ENCODE measurements at regions not wholly inside any gene's neighbourhood (a gene's known extent, or its start where the extent isn't known, plus 50 kb on each side); places are given as distances from the start of the nearest gene placed in this dataset.
"Not testable (repeated sequence)": the region's sequence is repeated elsewhere in the genome, so short reads cannot be mapped to it uniquely, and the experiment has no call there.

DNA sequence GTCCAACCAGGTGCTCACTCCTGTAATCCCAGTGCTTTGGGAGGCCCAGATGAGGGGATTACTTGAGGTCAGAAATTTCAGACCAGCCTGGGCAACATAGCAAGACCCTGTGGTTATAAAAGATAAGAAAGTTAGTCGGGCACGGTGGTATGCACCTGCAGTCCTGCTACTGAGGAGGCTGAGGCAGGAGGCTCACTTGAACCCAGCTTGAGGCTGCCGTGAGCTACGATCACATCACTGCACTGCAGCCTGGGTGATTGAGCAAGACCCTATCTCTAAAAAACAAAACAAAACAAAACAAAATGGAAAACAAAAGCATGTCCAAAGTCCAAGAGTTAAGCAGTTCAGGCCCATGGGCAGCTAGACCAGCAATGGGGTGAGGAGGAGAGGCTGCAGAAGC, 143.2 kb downstream of the IRX5 start:
- Histone ChIP-seq H3K9ac (ENCODE audit: low read depth, low read length) (no peak overlapping the region), H4K8ac (ENCODE audit: low read depth in 2 of 2, low read length in 2 of 2) (no peak overlapping the region), H3K27ac (ENCODE audit: insufficient read depth, low read length) (no peak overlapping the region), H2BK120ac (ENCODE audit: low read depth, low read length) (no peak overlapping the region), H2BK5ac (ENCODE audit: low read depth, low read length, poor library complexity, severe bottlenecking) (no peak overlapping the region), H3K4ac (ENCODE audit: low read depth, low read length) (no peak overlapping the region), H4K91ac (ENCODE audit: insufficient read depth, low read depth, low read length) (no peak overlapping the region), H2BK20ac (ENCODE audit: low read depth, low read length) (no peak overlapping the region), H3K9me3 (ENCODE audit: control insufficient read depth, insufficient read depth, low read length) (peaks cover 2% of the 10 kb centered on the region; the same call in 1 of the 2 replicates), H2AFZ (replicated peaks; ENCODE audit: low read length, poor library complexity) (no peak overlapping the region), H2AK9ac (replicated peaks; ENCODE audit: low read depth, low read length, poor library complexity) (no peak overlapping the region), H3K14ac (replicated peaks; ENCODE audit: low read depth, low read length) (no peak overlapping the region), H4K5ac (ENCODE audit: low read depth, low read length) (no peak overlapping the region), H2BK15ac (ENCODE audit: low read depth, low read length) (no peak overlapping the region), H3K27me3 (ENCODE audit: control insufficient read depth, insufficient read depth, low read length) (no peaks in the 10 kb centered on the region), H3K4me1 (ENCODE audit: control insufficient read depth, insufficient read depth, low read length) (no peaks in the 10 kb centered on the region), H3K18ac (ENCODE audit: low read depth, low read length) (no peak overlapping the region), H2AK5ac (ENCODE audit: low read depth, low read length) (no peak overlapping the region), H3K79me1 (ENCODE audit: low read depth in 1 of 2, low read length in 2 of 2) (no peaks in the 10 kb centered on the region), H3K23ac (ENCODE audit: low read depth, low read length) (no peak overlapping the region), H4K20me1 (ENCODE audit: insufficient read depth, low read length) (no peaks in the 10 kb centered on the region), H3K4me3 (ENCODE audit: insufficient read depth, low read depth, low read length) (no peak overlapping the region), H3K56ac (ENCODE audit: extremely low read depth, insufficient read depth, low read length) (no peak overlapping the region), H3K9me1 (ENCODE audit: insufficient read depth, low read length) (no peaks in the 10 kb centered on the region), H3K4me2 (ENCODE audit: low read depth, low read length) (no peak overlapping the region), H3K36me3 (ENCODE audit: control insufficient read depth, insufficient read depth, low read length) (no peaks in the 10 kb centered on the region)
- no TSS peak for BruUV-seq (replicated peaks)
- CTCF ChIA-PET = no interaction called here
- POLR2A ChIA-PET (ENCODE audit: unreplicated experiment) = no interaction called here
- in situ Hi-C loops (cut with MboI; ENCODE audit: low sequenced_read_pairs) = no loop called here
- no CpG with 5 or more reads among the region's 4 CpGs for WGBS, 2 experiments (ENCODE audit: extremely low coverage in 2 of 2, insufficient read length in 1 of 2)
- dilution Hi-C loops (cut with HindIII; ENCODE audit: low sequenced_read_pairs, unreplicated experiment) = no loop called here
- intact Hi-C loops (cut with micrococcal nuclease) = no loop called here
- DNase-seq (no peak), ATAC-seq (ENCODE audit: low read depth) (no peak)
- no peak for TF ChIP-seq FOS (IDR thresholded peaks at IDR 0.05; ENCODE audit: low read depth, low read length)
- TF ChIP-seq RAD21 (IDR thresholded peaks at IDR 0.05; ENCODE audit: low read length) = no peak
- no peak for TF ChIP-seq MAZ (IDR thresholded peaks at IDR 0.05; ENCODE audit: borderline replicate concordance, low read depth, low read length)
- no peak for TF ChIP-seq RCOR1 (IDR thresholded peaks at IDR 0.05; ENCODE audit: insufficient replicate concordance, low read length)
- TF ChIP-seq NFE2L2 (IDR thresholded peaks at IDR 0.05; ENCODE audit: low read depth, low read length) = no peak
- TF ChIP-seq SMC3 (IDR thresholded peaks at IDR 0.05; ENCODE audit: low read depth, low read length) = no peak
- TF ChIP-seq RFX5 (IDR thresholded peaks at IDR 0.05; ENCODE audit: low read depth, low read length) = no peak
- no peak for TF ChIP-seq POLR2A (IDR thresholded peaks at IDR 0.05; ENCODE audit: low read depth, low read length)
- TF ChIP-seq BHLHE40 (IDR thresholded peaks at IDR 0.05; ENCODE audit: low read depth, low read length) = no peak
- no peak for TF ChIP-seq MAFK (IDR thresholded peaks at IDR 0.05; ENCODE audit: low read depth, low read length)
- TF ChIP-seq MXI1 (IDR thresholded peaks at IDR 0.05; ENCODE audit: borderline replicate concordance, low read depth, low read length) = no peak
- TF ChIP-seq CHD1 (IDR thresholded peaks at IDR 0.05; ENCODE audit: low read depth, low read length) = no peak
- no peak for TF ChIP-seq CEBPB (IDR thresholded peaks at IDR 0.05; ENCODE audit: low read depth, low read length)

DNA sequence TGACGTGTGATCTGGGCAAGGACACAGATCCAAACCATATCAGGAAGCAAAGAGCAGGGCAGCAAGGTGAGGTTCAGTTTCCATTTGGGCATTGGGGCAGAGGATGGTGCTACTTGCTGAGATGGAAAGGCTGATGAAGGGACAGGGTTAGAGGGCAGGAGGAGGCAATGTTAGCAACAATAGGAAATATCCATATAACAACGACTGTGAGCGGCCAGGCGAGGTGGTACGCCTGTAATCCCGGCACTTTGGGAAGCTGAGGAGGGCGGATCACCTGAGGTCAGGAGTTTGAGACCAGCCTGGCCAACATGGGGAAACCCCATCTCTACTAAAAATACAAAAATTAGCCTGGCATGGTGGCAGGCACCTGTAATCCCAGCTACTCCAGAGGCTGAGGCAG, 144.5 kb downstream of the IRX5 start:
- H3K4me3 ChIP-seq (ENCODE audit: insufficient read depth, low read depth, low read length); intact Hi-C loops (cut with micrococcal nuclease); POLR2A ChIA-PET (ENCODE audit: unreplicated experiment); H4K91ac ChIP-seq (ENCODE audit: insufficient read depth, low read depth, low read length); H3K36me3 ChIP-seq (ENCODE audit: control insufficient read depth, insufficient read depth, low read length); in situ Hi-C loops (cut with MboI; ENCODE audit: low sequenced_read_pairs); dilution Hi-C loops (cut with HindIII; ENCODE audit: low sequenced_read_pairs, unreplicated experiment); H3K4me2 ChIP-seq (ENCODE audit: low read depth, low read length); H4K20me1 ChIP-seq (ENCODE audit: insufficient read depth, low read length); H3K27me3 ChIP-seq (ENCODE audit: control insufficient read depth, insufficient read depth, low read length); H3K4ac ChIP-seq (ENCODE audit: low read depth, low read length); H3K14ac ChIP-seq (replicated peaks; ENCODE audit: low read depth, low read length); H3K18ac ChIP-seq (ENCODE audit: low read depth, low read length); H2BK5ac ChIP-seq (ENCODE audit: low read depth, low read length, poor library complexity, severe bottlenecking); ATAC-seq (ENCODE audit: low read depth); H3K23ac ChIP-seq (ENCODE audit: low read depth, low read length); H3K56ac ChIP-seq (ENCODE audit: extremely low read depth, insufficient read depth, low read length); H4K5ac ChIP-seq (ENCODE audit: low read depth, low read length); BruUV-seq (replicated peaks); H3K27ac ChIP-seq (ENCODE audit: insufficient read depth, low read length); H3K9ac ChIP-seq (ENCODE audit: low read depth, low read length); H2AK5ac ChIP-seq (ENCODE audit: low read depth, low read length); H2BK20ac ChIP-seq (ENCODE audit: low read depth, low read length); H4K8ac ChIP-seq (ENCODE audit: low read depth in 2 of 2, low read length in 2 of 2); H3K9me3 ChIP-seq (ENCODE audit: control insufficient read depth, insufficient read depth, low read length); DNase-seq; H2AFZ ChIP-seq (replicated peaks; ENCODE audit: low read length, poor library complexity); CTCF ChIA-PET; H3K79me1 ChIP-seq (ENCODE audit: low read depth in 1 of 2, low read length in 2 of 2); H2AK9ac ChIP-seq (replicated peaks; ENCODE audit: low read depth, low read length, poor library complexity); H3K9me1 ChIP-seq (ENCODE audit: insufficient read depth, low read length); H3K4me1 ChIP-seq (ENCODE audit: control insufficient read depth, insufficient read depth, low read length); H2BK15ac ChIP-seq (ENCODE audit: low read depth, low read length); H2BK120ac ChIP-seq (ENCODE audit: low read depth, low read length): not testable (repeated sequence)
- WGBS, 2 experiments (ENCODE audit: extremely low coverage in 2 of 2, insufficient read length in 1 of 2) = no CpG with 5 or more reads among the region's 7 CpGs

All from IMR-90 (cell line).